HepG2 (cell line): ENCODE measurements at regions not wholly inside any gene's neighbourhood (a gene's known extent, or its start where the extent isn't known, plus 50 kb on each side); places are given as distances from the start of the nearest gene placed in this dataset.

Source experiments
- ATAC-seq: fragments of 200-7000 bp; cut with Tn5 transposase; 3 replicates; pipeline ENCODE4 v1.9.1; 2020; ENCODE audit warnings: mild to moderate bottlenecking, moderate library complexity
- BruUV-seq: library from RNA; stranded (reverse); fragments of 400-500 nt; replicated peaks from 2 replicates; lab custom pipeline; 2021; lab: Mats Ljungman, UMichigan
- CTCF ChIA-PET: fragments of 300-600 bp; formaldehyde crosslinking; extraction: SDS; loops from one replicate; lab custom pipeline; 2021; ENCODE audit warnings: low total read pairs, inconsistent platforms, low intra/inter-chr PET ratio; lab: Yijun Ruan, JAX
- POLR2A ChIA-PET: fragments of 350-600 bp; sonication (Branson Sonifier 250); formaldehyde crosslinking; loops from one replicate; lab custom pipeline; 2020; ENCODE audit warnings: antibody characterized with exemption, inconsistent platforms; lab: Yijun Ruan, JAX
- DNase-seq: peaks from one replicate; pipeline ENCODE4 v3.0.0-alpha.2; 2015; ENCODE audit warnings: low spot score
- FAIRE-seq: peaks from 3 replicates; lab custom pipeline; 2011; peaks lifted over from hg19 to GRCh38; lab: Jason Lieb, UNC
- H2AFZ ChIP-seq: one replicate; pipeline ENCODE4 v1.6.1; 2011; ENCODE audit warnings: low read length, inconsistent platforms
- H3K27ac ChIP-seq: fragments of 300-600 bp; 3 replicates; pipeline ENCODE4 v1.8.0; 2011; ENCODE audit warnings: mixed run types, mild to moderate bottlenecking, mixed read lengths, low read length, inconsistent platforms; ENCODE audit not compliant: insufficient read depth; ENCODE audit errors: extremely low read length
- H3K27me3 ChIP-seq, 2 experiments: fragments of 200-600 bp in 1 of 2; 2 replicates in 1 of 2; 3 replicates in 1 of 2; pipeline versions ENCODE4 v1.6.0 to v1.8.0; 2011; ENCODE audit warnings: low read length in 2 of 2, mild to moderate bottlenecking in 2 of 2, moderate library complexity in 2 of 2, inconsistent platforms in 1 of 2; ENCODE audit not compliant: insufficient read depth in 2 of 2, control insufficient read depth in 1 of 2
- H3K36me3 ChIP-seq, 2 experiments: fragments of 200-600 bp in 1 of 2; replicated peaks in 1 of 2; 2 replicates in 1 of 2; 3 replicates in 1 of 2; pipeline versions ENCODE4 v1.5.1 to v1.8.0; 2011; ENCODE audit warnings: low read length in 2 of 2, inconsistent platforms in 1 of 2; ENCODE audit not compliant: insufficient read depth in 2 of 2, control insufficient read depth in 1 of 2
- H3K4me1 ChIP-seq: 2 replicates; pipeline ENCODE4 v1.5.1; 2012; ENCODE audit warnings: low read length, inconsistent platforms; ENCODE audit not compliant: insufficient read depth
- H3K4me2 ChIP-seq: 2 replicates; pipeline ENCODE4 v1.6.0; 2011; ENCODE audit warnings: low read depth, low read length, inconsistent platforms
- H3K4me3 ChIP-seq, 3 experiments: fragments of 200-600 bp in 1 of 3; sonication (generic), shearing (Covaris generic) in 1 of 3; replicated peaks in 1 of 3; 2 replicates each; pipeline ENCODE4 v1.5.1; 2011 to 2016; ENCODE audit warnings: low read length in 3 of 3, inconsistent platforms in 2 of 3, low read depth in 2 of 3, mild to moderate bottlenecking in 2 of 3, control low read depth in 1 of 3, mixed read lengths in 1 of 3; ENCODE audit not compliant: insufficient read depth in 1 of 3
- H3K79me2 ChIP-seq: one replicate; pipeline ENCODE4 v1.6.1; 2011; ENCODE audit warnings: low read length, inconsistent platforms; ENCODE audit not compliant: insufficient read depth
- H3K9ac ChIP-seq: 2 replicates; pipeline ENCODE4 v1.6.0; 2011; ENCODE audit warnings: mild to moderate bottlenecking, low read depth, low read length, inconsistent platforms; ENCODE audit not compliant: insufficient read depth
- H3K9me3 ChIP-seq: 2 replicates; pipeline ENCODE4 v1.5.1; 2012; ENCODE audit warnings: mild to moderate bottlenecking, low read length
- H4K20me1 ChIP-seq: 2 replicates; pipeline ENCODE4 v1.6.0; 2011; ENCODE audit warnings: inconsistent platforms, mild to moderate bottlenecking, low read length, moderate library complexity; ENCODE audit not compliant: insufficient read depth
- CCDC6 ChIP-seq: sonication (generic); formaldehyde crosslinking; IDR thresholded peaks from 2 replicates; pipeline ENCODE4 v1.8.1; 2022; ENCODE audit warnings: mild to moderate bottlenecking, missing genetic modification reagents, moderate library complexity
- PRMT3 ChIP-seq: sonication (generic); formaldehyde crosslinking; IDR thresholded peaks from 2 replicates; pipeline ENCODE4 v1.8.1; 2022; ENCODE audit warnings: low read depth, mild to moderate bottlenecking, moderate library complexity, missing genetic modification reagents, borderline replicate concordance
- SP2 ChIP-seq: sonication (generic); formaldehyde crosslinking; IDR thresholded peaks from 2 replicates; pipeline ENCODE4 v1.5.1; 2020; ENCODE audit warnings: mild to moderate bottlenecking, missing genetic modification reagents
- TGIF2 ChIP-seq: IDR thresholded peaks from 2 replicates; pipeline ENCODE4 v1.6.1; 2016; ENCODE audit warnings: control low read depth, missing compliant biosample characterization
- ZNF615 ChIP-seq: sonication (generic); formaldehyde crosslinking; IDR thresholded peaks from 2 replicates; pipeline ENCODE4 v1.5.0; 2020; ENCODE audit warnings: mild to moderate bottlenecking, missing genetic modification reagents, borderline replicate concordance
- ZNF883 ChIP-seq: sonication (generic); formaldehyde crosslinking; IDR thresholded peaks from 2 replicates; pipeline ENCODE4 v1.5.1; 2020; ENCODE audit warnings: mild to moderate bottlenecking, missing genetic modification reagents; ENCODE audit errors: not compliant biosample characterization
- WGBS: methylation state at CpG from one replicate; pipeline ENCODE4 v1.1.6; 2017; ENCODE audit warnings: low lambda C conversion rate; 5-methylcytosine and 5-hydroxymethylcytosine counted together
- in situ Hi-C: cut with HindIII; loops from 2 replicates; pipeline ENCODE4 v1.10.0; 2017; ENCODE audit warnings: low pct_unique_long_range_greater_than_20kb; ENCODE audit not compliant: extremely low pct_ligation_motif_present
- intact Hi-C: fragments of 100-400 bp; cut with micrococcal nuclease; formaldehyde crosslinking; loops from one replicate; pipeline ENCODE4 v1.10.0; 2022; ENCODE audit not compliant: unreplicated experiment
- TF ChIP-seq, protein P1 (sequence below): sonication (generic); formaldehyde crosslinking; IDR thresholded peaks from 2 replicates; pipeline ENCODE4 v1.4.0; 2020; ENCODE audit warnings: missing genetic modification reagents

DNA sequence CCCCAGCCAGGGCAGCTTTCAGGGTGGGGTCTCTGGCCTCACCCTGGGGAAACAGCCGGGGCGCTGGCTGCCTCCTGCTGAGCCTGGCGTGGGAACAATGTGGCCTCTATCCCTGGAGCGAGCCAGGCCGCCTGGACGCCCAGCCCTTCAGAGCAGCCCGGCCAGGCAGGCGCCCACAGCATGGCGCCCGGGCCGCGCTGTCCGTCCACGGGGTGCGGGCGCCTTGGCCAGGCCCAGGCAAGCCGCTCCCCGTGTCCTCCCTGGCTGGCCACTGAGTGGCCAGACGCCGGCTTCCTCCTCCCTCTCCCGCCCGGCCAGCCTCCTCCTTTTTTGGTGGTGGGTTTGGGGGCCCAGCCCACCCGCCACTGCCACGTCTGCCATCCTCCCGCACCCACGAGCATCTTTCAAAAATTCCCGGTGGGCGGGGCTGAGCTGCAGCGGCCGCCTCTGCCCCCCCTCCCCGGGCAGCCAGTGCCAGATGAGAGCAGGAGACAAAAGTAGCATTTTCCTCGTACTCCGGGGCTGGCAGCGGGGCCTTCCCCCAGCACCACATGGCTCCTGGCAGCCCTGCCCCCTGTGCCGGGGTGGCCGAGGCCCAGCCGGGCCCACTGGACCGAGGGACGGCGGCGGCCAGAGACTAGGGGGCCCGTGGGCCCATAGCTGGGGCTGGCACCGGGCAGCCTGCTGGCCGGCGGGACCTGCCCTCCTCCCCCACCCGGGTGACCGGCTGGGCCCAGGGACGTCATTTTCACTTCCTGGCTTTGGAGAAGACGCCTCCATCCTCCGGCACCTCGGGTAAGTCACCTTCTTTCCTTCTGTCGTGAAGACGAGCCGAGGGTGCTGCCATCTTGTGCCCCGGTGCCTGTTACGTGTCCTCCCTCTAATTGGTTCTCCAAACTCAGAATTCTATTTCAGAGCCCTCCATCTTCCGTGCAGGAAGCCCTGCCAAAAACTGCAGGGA lies 70.2 kb upstream of the PPARA start:
- in situ Hi-C loops, result no loop called here
- H3K27ac ChIP-seq, result no peak overlapping the region
- no TSS peak for BruUV-seq
- H3K27me3 ChIP-seq, result peaks cover 5 to 58% of the 10 kb centered on the region in 2 experiments
- H3K4me1 ChIP-seq, result peaks cover 12% of the 10 kb centered on the region
- no peak overlapping the region for H2AFZ ChIP-seq
- ChIA-PET CTCF (no interaction called here), POLR2A (no interaction called here)
- H3K36me3 ChIP-seq, result no peaks in the 10 kb centered on the region
- H3K79me2 ChIP-seq, result no peaks in the 10 kb centered on the region
- H3K4me2 ChIP-seq, result no peak overlapping the region
- H4K20me1 ChIP-seq, result no peaks in the 10 kb centered on the region
- no peak for TF ChIP-seq PRMT3
- no peak for TF ChIP-seq ZNF883 (CRISPR knock-in tag)
- TF ChIP-seq SP2, result no peak
- TF ChIP-seq, protein P1, sequence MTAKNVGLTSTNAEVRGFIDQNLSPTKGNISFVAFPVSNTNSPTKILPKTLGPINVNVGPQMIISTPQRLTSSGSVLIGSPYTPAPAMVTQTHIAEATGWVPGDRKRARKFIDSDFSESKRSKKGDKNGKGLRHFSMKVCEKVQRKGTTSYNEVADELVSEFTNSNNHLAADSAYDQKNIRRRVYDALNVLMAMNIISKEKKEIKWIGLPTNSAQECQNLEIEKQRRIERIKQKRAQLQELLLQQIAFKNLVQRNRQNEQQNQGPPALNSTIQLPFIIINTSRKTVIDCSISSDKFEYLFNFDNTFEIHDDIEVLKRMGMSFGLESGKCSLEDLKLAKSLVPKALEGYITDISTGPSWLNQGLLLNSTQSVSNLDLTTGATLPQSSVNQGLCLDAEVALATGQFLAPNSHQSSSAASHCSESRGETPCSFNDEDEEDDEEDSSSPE (CRISPR knock-in tag), result no peak
- no peak for TF ChIP-seq CCDC6
- no peak for TF ChIP-seq ZNF615 (CRISPR knock-in tag)
- TF ChIP-seq TGIF2 (CRISPR knock-in tag), result no peak
- TF ChIP-seq, all 625 proteins: peak for 0
- Histone ChIP-seq H3K9ac (no peak overlapping the region), H3K4me3 (no peak overlapping the region), H3K9me3 (no peaks in the 10 kb centered on the region)
- intact Hi-C loops, result no loop called here
- 34% methylated on average over 22 of the region's 57 CpGs for WGBS
- DNase-seq (no peak), FAIRE-seq (no peak), ATAC-seq (no peak)
